HG03175 (cell line): ENCODE measurements at regions not wholly inside any gene's neighbourhood (a gene's known extent, or its start where the extent isn't known, plus 50 kb on each side); places are given as distances from the start of the nearest gene placed in this dataset.
"Not testable (repeated sequence)": the region's sequence is repeated elsewhere in the genome, so short reads cannot be mapped to it uniquely, and the experiment has no call there.

Experiments
- ATAC-seq: cut with Tn5 transposase; IDR thresholded peaks from one replicate; pipeline ENCODE4 v1.9.1; 2021; ENCODE audit warnings: mild to moderate bottlenecking, moderate library complexity; ENCODE audit not compliant: unreplicated experiment

GRCh38 chrY:21600170-21600569 is 65.5 kb downstream of the RBMY1A1 start:
- no peak for ATAC-seq

DNA sequence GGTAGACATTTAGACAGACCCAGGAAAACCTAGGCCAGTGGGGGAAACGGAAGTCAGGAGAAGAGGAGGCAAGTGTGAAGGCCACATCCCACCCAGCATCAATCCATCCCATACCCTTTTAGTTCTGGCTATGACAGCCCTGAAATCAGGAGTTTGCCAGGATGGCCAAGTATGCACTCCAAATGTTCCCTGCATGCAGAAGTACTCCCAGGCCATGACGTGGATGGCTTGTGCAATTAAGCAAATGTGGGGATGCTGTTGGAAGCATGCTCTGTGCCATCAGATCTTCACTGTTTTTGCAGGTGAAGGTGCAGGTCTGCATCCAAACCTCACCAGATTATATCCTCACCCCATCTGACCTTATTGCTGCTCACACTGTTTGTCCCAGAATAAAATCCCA is 66.8 kb downstream of the RBMY1A1 start:
- no peak for ATAC-seq

DNA sequence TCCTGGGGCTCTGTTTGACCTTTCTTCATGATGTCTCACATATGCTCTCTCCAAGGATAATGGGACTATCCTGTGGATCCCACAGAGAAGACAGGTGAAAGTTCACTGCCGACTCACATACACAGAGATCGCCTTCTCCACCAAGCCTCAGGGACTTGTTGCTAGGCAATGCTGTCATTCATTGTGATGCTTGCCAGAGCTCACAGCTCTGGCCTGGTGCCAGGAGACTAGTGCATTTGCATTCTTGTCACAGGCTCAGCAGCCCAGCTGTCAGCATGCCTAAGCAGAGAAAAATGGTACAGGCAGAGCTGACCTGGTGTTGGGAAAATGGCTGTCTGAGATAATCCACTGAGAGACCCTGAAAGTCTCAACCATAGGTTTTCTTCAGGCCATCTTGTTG is 67.9 kb downstream of the RBMY1A1 start:
- no peak for ATAC-seq

DNA sequence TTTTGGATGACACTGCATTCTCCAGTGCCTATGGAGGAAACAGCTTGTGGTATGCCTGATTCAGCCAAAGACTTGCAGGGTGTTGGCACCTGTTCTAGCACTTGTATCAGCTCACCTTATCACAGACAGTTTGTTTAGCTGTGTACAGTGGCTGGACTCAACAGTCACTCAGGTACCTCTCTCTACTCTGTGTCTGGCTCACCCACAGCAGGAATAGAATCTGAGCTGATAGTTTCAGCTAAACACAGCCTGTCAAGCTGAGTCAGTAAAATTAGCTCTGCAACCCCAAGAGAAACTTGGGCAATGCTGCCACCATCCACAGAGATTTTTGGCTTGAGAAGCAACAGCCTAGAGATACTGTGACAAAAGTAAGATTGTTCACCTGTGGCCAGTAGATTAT is 101.5 kb downstream of the RBMY1A1 start:
- ATAC-seq, result no peak

DNA sequence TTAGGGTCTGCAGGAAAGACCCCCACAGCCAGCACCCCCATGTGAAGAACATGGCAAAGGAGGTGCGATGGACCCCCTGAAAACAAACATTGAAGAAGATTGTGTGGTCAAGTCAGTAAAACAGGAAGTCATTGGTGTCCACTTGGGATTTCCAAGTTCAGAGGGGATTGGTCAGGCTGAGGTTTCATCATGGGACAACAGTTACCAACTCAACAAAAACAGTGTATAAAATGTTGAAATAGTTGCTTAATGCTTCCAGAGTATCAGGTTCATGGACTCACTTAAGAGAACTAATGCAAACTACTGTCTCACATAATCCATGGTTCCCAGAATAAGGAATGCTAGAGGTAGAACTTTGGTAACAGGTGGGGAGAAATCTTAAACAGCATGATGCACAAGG is 115.8 kb downstream of the RBMY1A1 start:
- no peak for ATAC-seq

GRCh38 chrY:21659057-21659456 is 124.4 kb downstream of the RBMY1A1 start:
- ATAC-seq, result not testable (repeated sequence)

GRCh38 chrY:21679590-21679989 is 144.9 kb downstream of the RBMY1A1 start:
- ATAC-seq, result peak; percentile 45

- ATAC-seq, result not testable (repeated sequence)
Measured at GRCh38 chrY:21686369-21686768, 151.7 kb downstream of the RBMY1A1 start.

DNA sequence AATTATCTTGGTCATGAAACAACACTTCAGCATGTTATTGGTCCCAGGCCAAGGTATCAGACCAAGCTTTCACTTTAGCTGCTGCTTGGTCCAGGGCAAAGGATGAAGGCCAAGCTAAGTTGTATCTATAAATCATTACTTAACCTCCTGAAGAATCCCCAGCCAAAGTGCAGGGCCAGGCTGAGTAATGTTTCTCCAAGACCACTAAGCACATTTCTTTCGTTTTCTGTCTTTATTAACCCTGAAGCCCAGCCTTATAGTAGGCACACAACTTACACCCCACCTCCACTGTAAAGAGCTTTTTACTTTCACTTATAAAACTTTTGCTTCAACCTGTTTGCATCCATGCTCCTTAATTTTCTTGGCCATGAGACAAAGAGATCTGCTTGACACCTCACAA is 167.3 kb downstream of the RBMY1A1 start:
- not testable (repeated sequence) for ATAC-seq

- not testable (repeated sequence) for ATAC-seq
Measured at GRCh38 chrY:21702927-21703326, 168.2 kb downstream of the RBMY1A1 start.

GRCh38 chrY:21705309-21705708 is 170.6 kb downstream of the RBMY1A1 start:
- ATAC-seq, result no peak

GRCh38 chrY:21706611-21707010 is 171.9 kb downstream of the RBMY1A1 start:
- not testable (repeated sequence) for ATAC-seq

GRCh38 chrY:21735489-21736060 is 158.8 kb downstream of the RBMY1D start:
- ATAC-seq, result not testable (repeated sequence)

GRCh38 chrY:21744998-21745397 is 149.3 kb downstream of the RBMY1D start:
- ATAC-seq, result not testable (repeated sequence)

DNA sequence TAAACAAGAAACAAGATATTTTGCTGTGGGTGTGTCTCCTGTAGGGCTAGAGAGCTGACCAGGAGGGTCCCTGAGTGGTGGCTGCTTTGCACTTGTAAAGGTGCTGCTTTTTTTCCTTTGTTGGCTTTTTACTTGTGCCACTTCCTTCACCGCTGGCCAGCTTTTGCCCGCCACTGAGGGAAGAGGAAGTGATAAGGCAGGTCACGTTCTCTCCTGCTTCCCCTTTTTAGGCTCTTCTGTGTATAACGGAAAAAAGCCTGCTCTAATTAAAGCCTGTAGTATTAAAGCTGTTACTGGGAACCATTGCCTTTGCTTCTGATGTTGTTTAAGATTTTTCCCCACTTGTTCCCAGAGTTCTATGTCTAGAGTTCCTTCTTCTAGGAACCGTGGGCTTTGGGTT is 134.1 kb downstream of the RBMY1D start:
- not testable (repeated sequence) for ATAC-seq

GRCh38 chrY:21767824-21768223 is 126.5 kb downstream of the RBMY1D start:
- ATAC-seq, result not testable (repeated sequence)

DNA sequence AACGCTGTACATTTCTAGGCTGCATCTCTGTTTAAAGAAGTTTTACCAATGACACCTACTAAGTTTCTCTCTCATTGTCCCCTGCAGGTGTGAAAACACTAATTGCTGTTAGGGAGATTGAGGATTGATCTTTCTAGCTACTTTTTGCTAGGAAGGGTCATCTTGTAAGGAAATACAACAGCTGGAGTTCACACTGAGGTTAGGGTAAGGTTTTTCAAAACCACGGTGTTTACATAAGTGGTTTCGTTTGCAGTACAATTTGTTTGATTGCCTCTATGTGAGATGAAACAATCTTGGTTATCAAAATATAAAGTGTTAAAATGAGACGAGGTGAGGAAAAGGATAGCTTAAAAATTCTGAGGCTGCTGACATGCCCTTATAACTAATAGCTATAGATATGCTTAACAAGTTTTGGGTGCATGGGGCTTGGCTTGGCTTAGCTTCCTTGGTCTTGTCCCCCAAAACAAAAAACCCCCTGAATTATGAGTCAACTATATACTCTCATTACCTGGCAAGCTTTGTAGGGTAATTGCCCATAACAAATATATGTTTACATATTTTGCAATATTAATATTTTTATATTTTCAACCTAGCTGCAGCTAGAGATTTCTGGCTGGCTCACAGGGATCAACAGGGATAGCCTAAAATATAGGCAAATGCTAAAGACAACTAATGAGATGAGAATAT is 112.0 kb downstream of the RBMY1D start:
- ATAC-seq, result not testable (repeated sequence)

DNA sequence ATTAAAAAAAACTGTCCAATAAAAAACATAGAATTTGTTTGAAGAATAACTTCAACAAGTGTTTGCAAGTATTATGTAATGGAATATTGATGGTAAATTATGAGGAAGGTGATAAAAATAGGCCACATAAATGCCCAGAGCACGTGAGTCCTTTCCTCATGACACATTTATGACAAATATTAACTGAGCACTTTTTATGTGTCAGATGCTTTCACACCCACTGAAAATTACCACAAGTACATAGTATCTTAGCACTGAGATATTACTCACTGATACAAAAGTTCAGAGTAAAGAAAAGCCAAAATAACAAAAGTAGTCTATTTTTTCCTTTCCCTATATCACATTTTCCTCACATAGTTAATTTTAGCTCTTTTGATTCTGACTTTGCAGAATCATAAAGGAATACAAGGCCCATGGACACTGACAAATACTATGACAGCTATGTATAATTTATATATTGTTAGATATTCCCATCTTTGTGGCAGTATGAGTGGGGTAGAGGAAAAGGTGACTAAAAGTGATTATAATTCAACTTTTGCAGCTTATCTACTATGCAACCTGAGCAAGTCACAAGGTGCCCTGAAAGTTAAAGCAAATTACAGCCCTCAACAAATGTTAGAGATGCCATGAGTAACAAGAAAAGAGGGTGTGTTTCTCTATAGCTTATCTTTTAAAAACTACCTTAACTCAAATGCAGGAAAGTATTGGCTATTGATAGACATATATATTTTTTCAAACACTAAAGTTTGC is 80.7 kb downstream of the RBMY1D start:
- no peak for ATAC-seq

- ATAC-seq, result no peak
Measured at GRCh38 chrY:21814491-21814890, 79.8 kb downstream of the RBMY1D start.

DNA sequence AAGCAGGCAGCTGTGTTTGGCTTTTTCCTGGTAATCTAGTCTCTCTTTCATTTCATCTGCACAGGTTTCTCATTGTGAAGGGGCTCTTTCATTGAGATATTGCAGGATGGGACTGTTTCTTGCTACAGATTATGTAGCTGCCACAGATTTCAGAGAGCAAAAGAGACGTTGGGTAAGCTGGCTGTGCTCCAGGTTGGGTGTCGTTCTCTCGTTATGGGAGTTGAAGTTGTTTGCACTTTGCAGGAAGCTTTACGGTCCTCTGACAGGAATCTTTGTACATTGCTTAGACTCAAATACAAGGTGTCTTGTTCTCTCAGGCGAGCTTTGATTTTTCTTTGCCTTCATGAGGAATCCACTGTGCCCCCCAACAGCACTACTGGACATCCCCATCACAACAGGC is 72.4 kb downstream of the RBMY1D start:
- ATAC-seq, result no peak

DNA sequence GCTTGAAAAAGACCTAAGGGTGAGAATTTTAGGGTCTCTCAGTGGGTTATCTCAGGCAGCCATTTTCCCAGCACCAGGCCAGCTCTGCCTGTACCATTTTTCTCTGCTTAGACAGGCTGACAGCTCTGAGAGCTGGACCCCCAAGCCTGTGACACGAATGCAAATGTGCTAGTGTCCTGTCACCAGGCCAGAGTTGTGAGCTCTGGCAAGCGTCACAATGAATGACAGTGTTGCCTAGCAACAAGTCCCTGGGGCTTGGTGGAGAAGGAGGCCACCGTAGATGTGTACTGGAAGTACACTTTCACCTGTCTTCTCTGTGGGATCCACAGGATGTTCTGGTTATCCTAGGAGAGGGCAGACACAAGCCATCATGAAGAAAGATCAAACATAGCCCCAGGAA is 66.7 kb downstream of the RBMY1D start:
- no peak for ATAC-seq
